GM21529 (cell line): ENCODE measurements at regions not wholly inside any gene's neighbourhood (a gene's known extent, or its start where the extent isn't known, plus 50 kb on each side); places are given as distances from the start of the nearest gene placed in this dataset.
"Not testable (repeated sequence)": the region's sequence is repeated elsewhere in the genome, so short reads cannot be mapped to it uniquely, and the experiment has no call there.

Experiments
- ATAC-seq: cut with Tn5 transposase; IDR thresholded peaks from one replicate; pipeline ENCODE4 v1.9.1; 2021; ENCODE audit not compliant: unreplicated experiment

GRCh38 chr22:49005557-49005956 lies 822.1 kb downstream of the BRD1 start:
- ATAC-seq: no peak

DNA sequence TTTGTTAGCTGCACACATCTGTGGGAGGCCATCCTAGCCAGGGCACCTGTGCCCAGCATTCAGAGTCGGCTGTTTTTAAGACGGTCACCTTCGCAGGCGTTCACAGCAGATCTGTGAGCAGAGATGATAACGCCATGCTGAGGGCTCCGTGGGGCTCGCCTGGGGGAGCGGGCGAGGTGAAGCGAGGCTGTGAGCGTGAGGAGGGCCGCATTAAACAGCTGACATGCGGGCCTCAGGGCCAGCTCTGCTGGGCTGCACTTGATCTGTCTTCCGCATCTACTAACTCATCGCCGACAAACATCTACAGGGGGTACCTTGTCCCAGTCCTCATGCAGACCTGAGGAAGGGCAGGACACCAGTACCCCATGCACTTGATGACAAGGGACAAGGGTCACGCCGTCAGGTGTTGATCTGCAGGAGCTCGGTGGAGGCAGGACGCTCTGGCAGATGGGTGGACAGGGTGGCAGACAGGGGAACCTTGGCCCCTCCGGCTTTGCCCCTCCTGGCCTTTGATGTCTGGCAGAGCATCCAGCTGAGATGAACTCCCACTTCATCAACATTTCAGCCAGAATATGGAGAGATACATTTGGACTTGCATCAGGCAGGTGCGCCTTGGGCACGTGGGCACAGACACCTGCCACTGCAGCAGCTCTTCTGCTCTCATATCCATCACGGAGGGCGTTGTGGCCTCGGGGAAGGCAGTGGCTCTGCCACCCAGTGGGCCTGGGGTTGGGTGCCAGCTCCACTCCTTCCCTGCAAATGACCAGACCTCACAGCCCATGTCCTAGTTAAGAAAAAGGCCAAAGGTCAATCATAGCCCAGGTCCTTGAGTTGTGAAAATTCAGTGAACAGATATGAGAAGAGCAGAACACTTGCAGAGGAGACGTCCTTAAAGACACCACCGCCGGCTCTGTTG lies 822.9 kb downstream of the BRD1 start:
- ATAC-seq: no peak

DNA sequence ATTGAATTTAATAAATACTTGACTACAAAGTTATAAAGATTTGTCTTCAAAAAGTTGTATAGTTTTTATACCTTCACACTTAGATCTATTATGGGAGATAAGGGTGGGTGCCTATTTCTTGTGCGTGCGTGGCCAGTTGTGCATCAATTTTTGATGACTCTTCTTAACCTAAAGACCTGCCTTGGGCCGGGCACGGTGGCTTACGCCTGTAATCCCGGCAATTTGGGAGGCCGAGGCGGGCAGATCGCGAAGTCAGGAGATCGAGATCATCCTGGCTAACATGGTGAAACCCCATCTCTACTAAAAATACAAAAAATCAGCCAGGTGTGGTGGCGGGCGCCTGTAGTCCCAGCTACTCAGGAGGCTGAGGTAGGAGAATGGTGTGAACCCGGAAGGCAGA lies 830.1 kb downstream of the BRD1 start:
- not testable (repeated sequence) for ATAC-seq

- no peak for ATAC-seq
These were observed 834.0 kb downstream of the BRD1 start for GRCh38 chr22:48993655-48994054.

GRCh38 chr22:48984639-48985038 lies 843.0 kb downstream of the BRD1 start:
- no peak for ATAC-seq

GRCh38 chr22:48982321-48982905 lies 845.3 kb downstream of the BRD1 start:
- ATAC-seq: no peak

DNA sequence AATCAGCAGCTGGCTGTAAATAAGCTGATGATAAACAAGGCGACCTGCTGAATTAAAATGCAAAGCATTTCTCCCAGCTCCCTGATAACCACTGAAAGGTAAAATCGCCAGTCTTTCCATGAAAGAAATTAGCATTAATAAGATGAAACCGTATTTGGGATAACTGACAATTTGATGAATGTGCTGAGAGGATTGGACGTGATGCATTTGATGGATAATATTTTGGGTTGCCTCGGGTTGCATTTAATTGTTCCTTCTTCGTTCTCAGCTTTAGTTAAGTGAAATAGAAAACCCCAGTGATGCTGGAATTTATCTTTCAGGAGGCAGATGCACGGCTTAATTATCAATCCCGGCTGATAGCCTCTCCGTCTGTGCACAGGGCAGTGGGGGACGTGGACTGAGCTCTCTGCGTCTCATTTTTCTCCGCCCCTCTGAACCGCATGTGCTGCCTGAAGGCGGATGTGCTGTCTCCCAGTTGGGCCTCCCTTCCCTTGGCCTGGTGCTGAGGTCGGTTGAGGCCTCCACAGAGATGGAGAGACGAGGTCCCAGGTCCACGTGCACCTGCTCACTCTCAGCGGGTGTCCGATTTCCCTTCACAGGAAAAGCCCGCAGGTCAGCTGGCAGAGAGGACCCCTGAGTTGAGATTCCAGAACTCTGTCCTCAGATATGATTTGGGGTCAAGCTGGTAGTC lies 846.2 kb downstream of the BRD1 start:
- no peak for ATAC-seq

DNA sequence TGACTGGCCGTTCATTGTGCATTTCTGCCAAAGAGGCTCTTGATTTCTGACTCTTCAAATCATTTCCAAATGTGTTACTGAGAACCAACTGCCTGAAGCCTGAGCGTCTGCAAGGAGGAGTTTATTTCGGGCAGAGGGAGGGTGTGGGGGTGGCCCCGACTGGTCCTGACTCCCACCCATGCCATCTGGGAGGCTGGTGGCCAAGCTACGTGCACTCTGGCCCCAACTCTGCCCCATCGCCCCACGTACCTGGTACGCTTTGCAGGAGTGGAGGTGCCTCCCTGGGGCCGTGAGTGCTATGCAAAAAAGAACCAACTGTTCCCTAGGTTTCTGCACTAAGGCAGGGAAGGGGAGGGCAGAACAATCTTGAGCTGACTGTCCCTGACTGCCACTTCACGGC lies 846.8 kb downstream of the BRD1 start:
- ATAC-seq: no peak

DNA sequence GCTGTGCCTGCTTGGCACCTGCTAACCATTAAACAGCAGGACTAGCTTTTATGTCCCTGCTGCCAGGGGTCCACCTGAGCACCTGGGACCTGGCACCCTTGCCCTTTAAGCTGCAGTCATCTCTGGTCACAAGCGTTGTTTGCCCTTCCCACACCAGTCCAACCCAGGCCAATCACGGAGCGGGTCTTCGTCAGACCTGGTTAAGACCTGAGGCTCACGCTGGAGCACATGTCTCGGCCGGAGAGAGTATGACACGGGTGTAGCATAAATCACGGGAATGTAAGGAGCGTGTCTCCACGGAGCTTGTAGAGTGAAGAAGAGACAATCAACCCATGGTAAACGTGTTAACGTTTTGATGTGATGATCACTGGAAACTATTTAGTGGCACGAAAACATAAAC lies 847.3 kb downstream of the BRD1 start:
- ATAC-seq: no peak

- no peak for ATAC-seq
These were observed 848.2 kb downstream of the BRD1 start for GRCh38 chr22:48979482-48979881.

GRCh38 chr22:48976556-48977535 lies 850.8 kb downstream of the BRD1 start:
- no peak for ATAC-seq

DNA sequence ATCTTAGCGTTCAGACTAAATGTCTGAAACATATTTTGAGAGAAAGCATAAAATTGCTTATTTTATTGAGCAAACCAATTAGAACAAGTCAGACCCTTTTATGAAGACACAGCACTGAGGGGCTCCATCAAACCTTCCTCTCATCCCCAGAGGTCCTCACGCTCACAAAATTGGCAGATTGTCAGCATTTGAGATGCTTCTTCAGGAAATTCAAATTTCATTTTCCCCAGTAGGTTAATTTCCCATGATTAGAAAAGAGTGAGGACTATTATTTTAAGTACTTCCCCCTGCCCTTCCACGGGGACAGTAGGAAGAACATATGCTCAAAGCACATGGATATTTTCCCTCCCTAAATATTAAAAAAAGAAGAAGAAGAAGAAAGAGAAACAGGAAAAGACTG lies 851.8 kb downstream of the BRD1 start:
- no peak for ATAC-seq

DNA sequence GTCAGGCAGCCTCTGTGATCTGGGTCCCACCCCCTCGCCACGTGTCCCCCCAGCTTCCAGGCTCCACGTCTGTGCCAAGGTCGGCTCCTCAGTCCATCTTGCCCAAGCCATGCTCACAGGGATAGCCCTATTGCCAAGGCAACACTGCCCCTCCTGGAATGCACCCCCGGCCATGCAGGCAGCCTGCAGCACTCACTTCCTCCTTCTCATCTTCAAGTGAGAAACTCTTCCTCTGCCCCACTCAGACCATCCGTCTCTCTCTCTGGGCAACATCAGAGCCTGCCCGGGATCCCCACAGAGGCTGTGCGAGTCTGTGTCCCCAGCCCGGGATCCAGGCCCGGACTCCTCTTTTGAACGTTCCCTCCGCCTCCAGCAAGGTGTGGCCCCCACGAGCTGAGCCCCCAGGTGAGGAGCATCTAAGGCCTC lies 852.3 kb downstream of the BRD1 start:
- no peak for ATAC-seq

- ATAC-seq: no peak
These were observed 853.0 kb downstream of the BRD1 start for GRCh38 chr22:48974443-48975315.

- no peak for ATAC-seq
These were observed 854.0 kb downstream of the BRD1 start for GRCh38 chr22:48973694-48974041.

GRCh38 chr22:48972979-48973693 lies 854.5 kb downstream of the BRD1 start:
- no peak for ATAC-seq

DNA sequence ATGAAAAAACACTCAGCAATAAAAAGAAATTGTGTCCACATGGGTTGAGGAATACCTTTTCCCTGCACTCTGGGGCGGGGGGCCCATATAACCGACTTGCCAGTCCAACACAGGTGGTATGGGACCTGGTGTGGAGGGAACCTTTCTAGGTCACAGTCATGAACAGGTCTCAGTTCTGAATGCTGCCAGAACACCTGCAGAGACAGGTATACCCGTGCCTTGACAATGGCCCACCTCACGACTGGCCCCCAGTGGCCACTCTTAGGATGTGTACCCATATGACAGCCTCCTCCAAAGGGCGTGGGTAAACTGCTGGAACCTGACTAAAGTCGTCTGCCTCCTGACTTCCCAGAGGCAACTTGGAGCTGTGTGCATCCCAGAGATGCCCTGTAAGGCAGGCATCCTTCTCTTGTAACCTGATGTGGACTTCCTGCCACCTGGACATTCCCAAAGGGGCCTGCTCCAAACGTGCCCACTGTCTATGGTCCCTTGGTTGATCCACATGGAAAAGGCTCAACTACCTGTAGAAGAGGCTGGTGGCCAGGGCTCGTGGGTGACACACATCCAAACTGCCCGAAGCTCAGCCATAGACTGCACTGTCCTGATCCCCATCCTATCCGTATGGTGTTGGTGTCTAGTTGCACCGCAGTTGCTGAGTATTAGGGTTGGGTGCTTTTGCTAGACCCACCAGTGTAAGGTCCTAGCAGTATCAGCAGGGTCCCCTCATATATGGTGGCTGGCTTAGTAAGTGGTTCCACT lies 859.3 kb downstream of the BRD1 start:
- ATAC-seq: no peak

DNA sequence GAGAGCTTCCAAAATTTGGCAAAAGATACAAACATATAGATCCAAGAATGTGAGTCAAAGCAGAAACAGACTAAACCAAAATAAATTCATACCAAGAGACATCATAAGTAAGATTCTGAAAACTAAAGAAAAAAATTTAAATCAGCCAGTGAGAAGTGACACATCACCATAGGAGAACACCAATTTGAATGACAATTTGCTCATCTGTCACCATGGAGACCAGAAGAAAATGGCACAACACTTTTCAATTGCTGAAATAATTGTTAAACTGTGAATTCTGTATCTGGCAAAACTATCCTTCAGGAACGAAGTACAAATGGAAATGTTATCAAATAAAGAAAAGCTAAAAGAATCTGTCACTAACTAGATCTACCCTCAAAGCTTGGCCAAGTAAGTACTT lies 864.3 kb downstream of the BRD1 start:
- ATAC-seq: no peak

- ATAC-seq: no peak
These were observed 866.0 kb downstream of the BRD1 start for GRCh38 chr22:48961705-48962104.
